Transverse colon (tissue), 4 donors: ENCODE measurements at regions not wholly inside any gene's neighbourhood (a gene's known extent, or its start where the extent isn't known, plus 50 kb on each side); places are given as distances from the start of the nearest gene placed in this dataset.

Experiments used
- DNase-seq: peaks from one replicate; pipeline ENCODE4 v3.0.0-alpha.2; 2019
- H3K27ac ChIP-seq, 4 donors: fragments of 200-600 bp; sonication (generic); 2 replicates each; pipeline ENCODE4 v1.5.1; 2016 to 2018; ENCODE audit warnings: inconsistent platforms in 4 of 4
- H3K27me3 ChIP-seq: fragments of 200-600 bp; sonication (generic); 2 replicates; pipeline ENCODE4 v1.5.1; 2017; ENCODE audit warnings: inconsistent platforms
- H3K36me3 ChIP-seq, 4 donors: fragments of 200-600 bp; sonication (generic); 2 replicates each; pipeline ENCODE4 v1.5.1; 2017 to 2019; ENCODE audit warnings: inconsistent platforms in 4 of 4
- H3K4me1 ChIP-seq, 4 donors: fragments of 200-600 bp; sonication (generic); 2 replicates each; pipeline ENCODE4 v1.5.1; 2017 to 2020; ENCODE audit warnings: inconsistent platforms in 4 of 4
- H3K4me3 ChIP-seq, 4 donors: fragments of 200-600 bp; sonication (generic); 1 replicate in 1 of 4; 2 replicates in 3 of 4; pipeline versions ENCODE4 v1.5.1 to v1.6.1; 2017 to 2019; ENCODE audit warnings: inconsistent platforms in 4 of 4
- H3K9me3 ChIP-seq, 2 donors: fragments of 200-600 bp; sonication (generic); 2 replicates each; pipeline ENCODE4 v1.5.1; 2017 to 2019; ENCODE audit warnings: inconsistent platforms in 2 of 2
- EP300 ChIP-seq: sonication (generic); formaldehyde crosslinking; IDR thresholded peaks from one replicate; pipeline ENCODE4 v1.6.1; 2017; ENCODE audit warnings: antibody characterized with exemption, low read depth
- POLR2A ChIP-seq: fragments of 450-650 bp; IDR thresholded peaks from one replicate; pipeline ENCODE4 v1.6.1; 2016; ENCODE audit warnings: antibody characterized with exemption, mild to moderate bottlenecking, moderate library complexity
- POLR2AphosphoS5 ChIP-seq, 3 donors: sonication (generic); formaldehyde crosslinking; IDR thresholded peaks; one replicate each; pipeline ENCODE4 v1.6.1; 2016; ENCODE audit warnings: antibody characterized with exemption in 3 of 3
- WGBS, 2 donors: methylation state at CpG; one replicate each; pipeline ENCODE4 v1.1.5; 2018; ENCODE audit warnings: low coverage in 1 of 2; 5-methylcytosine and 5-hydroxymethylcytosine counted together
- in situ Hi-C, 4 donors: fragments of 200-750 bp; cut with MboI; loops; one replicate each; pipeline versions ENCODE4 v1.15.0 to v1.15.1; 2017; ENCODE audit warnings: low sequenced_read_pairs in 3 of 4, low pct_ligation_motif_present in 1 of 4, low pct_unique_long_range_greater_than_20kb in 1 of 4
- intact Hi-C: fragments of 100-400 bp; cut with DNase I; formaldehyde crosslinking; loops from one replicate; pipeline ENCODE4 v1.15.1; 2023; ENCODE audit warnings: low total_unique reads
- TF ChIP-seq, protein P1 (sequence below), 5 experiments: fragments of 200-600 bp in 3 of 5; fragments of 450-650 bp in 2 of 5; sonication (generic) in 3 of 5; IDR thresholded peaks; 1 replicate in 2 of 5; 2 replicates in 3 of 5; pipeline ENCODE4 v1.5.1; 2016 to 2017; ENCODE audit warnings: antibody characterized with exemption in 5 of 5, inconsistent platforms in 3 of 5, mild to moderate bottlenecking in 2 of 5, moderate library complexity in 1 of 5

GRCh38 chr6:132168961-132169360, 217.8 kb upstream of the CCN2 start:
- no peaks in the 10 kb centered on the region for H3K36me3 ChIP-seq
- in situ Hi-C loops, result loop anchor here in 1 of 4 donors (10.0 kb wide), 1 partner anchor 244 kb away; no protein-coding TSS in a partner anchor
- H3K4me3 ChIP-seq, result no peak overlapping the region
- no peak for DNase-seq
- TF ChIP-seq EP300 (no peak), POLR2AphosphoS5 (IDR thresholded peaks at IDR 0.05) (no peak), POLR2A (no peak)
- TF ChIP-seq, protein P1, sequence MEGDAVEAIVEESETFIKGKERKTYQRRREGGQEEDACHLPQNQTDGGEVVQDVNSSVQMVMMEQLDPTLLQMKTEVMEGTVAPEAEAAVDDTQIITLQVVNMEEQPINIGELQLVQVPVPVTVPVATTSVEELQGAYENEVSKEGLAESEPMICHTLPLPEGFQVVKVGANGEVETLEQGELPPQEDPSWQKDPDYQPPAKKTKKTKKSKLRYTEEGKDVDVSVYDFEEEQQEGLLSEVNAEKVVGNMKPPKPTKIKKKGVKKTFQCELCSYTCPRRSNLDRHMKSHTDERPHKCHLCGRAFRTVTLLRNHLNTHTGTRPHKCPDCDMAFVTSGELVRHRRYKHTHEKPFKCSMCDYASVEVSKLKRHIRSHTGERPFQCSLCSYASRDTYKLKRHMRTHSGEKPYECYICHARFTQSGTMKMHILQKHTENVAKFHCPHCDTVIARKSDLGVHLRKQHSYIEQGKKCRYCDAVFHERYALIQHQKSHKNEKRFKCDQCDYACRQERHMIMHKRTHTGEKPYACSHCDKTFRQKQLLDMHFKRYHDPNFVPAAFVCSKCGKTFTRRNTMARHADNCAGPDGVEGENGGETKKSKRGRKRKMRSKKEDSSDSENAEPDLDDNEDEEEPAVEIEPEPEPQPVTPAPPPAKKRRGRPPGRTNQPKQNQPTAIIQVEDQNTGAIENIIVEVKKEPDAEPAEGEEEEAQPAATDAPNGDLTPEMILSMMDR (IDR thresholded peaks at IDR 0.05), result no peak
- H3K27ac ChIP-seq, result no peak overlapping the region
- 80 to 85% methylated on average over 3 of the region's 3 CpGs for WGBS, 2 donors
- intact Hi-C loops, result no loop called here
- H3K9me3 ChIP-seq, result no peaks in the 10 kb centered on the region
- no peaks in the 10 kb centered on the region for H3K4me1 ChIP-seq
- no peaks in the 10 kb centered on the region for H3K27me3 ChIP-seq

- H3K27ac ChIP-seq, result no peak overlapping the region
Measured at GRCh38 chr6:132167929-132168892, 217.0 kb upstream of the CCN2 start.

GRCh38 chr6:132166526-132167051, 215.4 kb upstream of the CCN2 start:
- H3K27ac ChIP-seq, result no peak overlapping the region
- H3K27me3 ChIP-seq, result no peaks in the 10 kb centered on the region
- in situ Hi-C loops, result loop anchor here in 1 of 4 donors (10.0 kb wide), 1 partner anchor 242 kb away; no protein-coding TSS in a partner anchor
- H3K4me3 ChIP-seq, result no peak overlapping the region
- no peak for TF ChIP-seq POLR2A
- no peak for TF ChIP-seq EP300
- no peak for TF ChIP-seq POLR2AphosphoS5 (IDR thresholded peaks at IDR 0.05)
- TF ChIP-seq, protein P1 (IDR thresholded peaks at IDR 0.05), result no peak
- intact Hi-C loops, result no loop called here
- WGBS, 2 donors, result 70 to 80% methylated on average over 1 of the region's 1 CpG
- no peak for DNase-seq
- H3K4me1 ChIP-seq, result no peaks in the 10 kb centered on the region
- H3K9me3 ChIP-seq, result no peaks in the 10 kb centered on the region
- no peaks in the 10 kb centered on the region for H3K36me3 ChIP-seq

More at GRCh38 chr6:132167929-132168892, 217.0 kb upstream of the CCN2 start:
- TF ChIP-seq EP300, result no peak
- TF ChIP-seq POLR2A, result no peak
- TF ChIP-seq POLR2AphosphoS5 (IDR thresholded peaks at IDR 0.05), result no peak
- TF ChIP-seq, protein P1 (IDR thresholded peaks at IDR 0.05), result no peak
- 13 to 20% methylated on average over 4 of the region's 4 CpGs for WGBS, 2 donors
- no peaks in the 10 kb centered on the region for H3K4me1 ChIP-seq
- H3K9me3 ChIP-seq, result no peaks in the 10 kb centered on the region
- H3K27me3 ChIP-seq, result no peaks in the 10 kb centered on the region
- intact Hi-C loops, result no loop called here
- H3K36me3 ChIP-seq, result no peaks in the 10 kb centered on the region
- H3K4me3 ChIP-seq, result no peak overlapping the region
- in situ Hi-C loops, result loop anchor here in 1 of 4 donors (10.0 kb wide), 1 partner anchor 243 kb away; no protein-coding TSS in a partner anchor
- DNase-seq, result no peak

DNA sequence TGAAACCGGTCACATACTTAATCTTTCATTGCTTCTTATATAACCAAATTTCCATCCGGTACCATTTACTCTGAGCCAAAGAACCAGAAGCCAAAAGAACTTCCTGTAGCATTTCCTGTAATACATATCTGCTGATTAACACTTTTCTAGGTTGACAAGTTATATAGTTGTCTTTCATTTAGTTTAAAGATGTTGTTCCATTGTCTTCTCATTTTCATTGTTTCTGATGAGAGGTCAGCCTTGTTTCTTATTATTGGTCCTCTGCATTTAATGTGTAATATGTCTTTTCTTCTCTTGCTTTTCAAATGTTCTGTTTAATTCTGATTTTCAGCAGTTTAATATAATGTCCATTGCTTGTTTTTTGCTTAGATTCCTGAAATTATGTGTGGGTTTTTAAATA, 214.5 kb upstream of the CCN2 start:
- Histone ChIP-seq H3K27me3 (no peaks in the 10 kb centered on the region), H3K27ac (no peak overlapping the region), H3K36me3 (no peaks in the 10 kb centered on the region), H3K4me3 (no peak overlapping the region), H3K4me1 (no peaks in the 10 kb centered on the region), H3K9me3 (no peaks in the 10 kb centered on the region)
- no peak for DNase-seq
- in situ Hi-C loops, result loop anchor here in 1 of 4 donors (10.0 kb wide), 1 partner anchor 241 kb away; no protein-coding TSS in a partner anchor
- WGBS, 2 donors, result 82 to 93% methylated on average over 2 of the region's 2 CpGs
- TF ChIP-seq, protein P1 (IDR thresholded peaks at IDR 0.05), result no peak
- intact Hi-C loops, result no loop called here
